GM19328 (cell line): ENCODE measurements at regions not wholly inside any gene's neighbourhood (a gene's known extent, or its start where the extent isn't known, plus 50 kb on each side); places are given as distances from the start of the nearest gene placed in this dataset.
"Not testable (repeated sequence)": the region's sequence is repeated elsewhere in the genome, so short reads cannot be mapped to it uniquely, and the experiment has no call there.

ENCODE experiments used
- ATAC-seq: cut with Tn5 transposase; IDR thresholded peaks from one replicate; pipeline ENCODE4 v1.9.1; 2021; ENCODE audit warnings: mild to moderate bottlenecking, moderate library complexity; ENCODE audit not compliant: unreplicated experiment

DNA sequence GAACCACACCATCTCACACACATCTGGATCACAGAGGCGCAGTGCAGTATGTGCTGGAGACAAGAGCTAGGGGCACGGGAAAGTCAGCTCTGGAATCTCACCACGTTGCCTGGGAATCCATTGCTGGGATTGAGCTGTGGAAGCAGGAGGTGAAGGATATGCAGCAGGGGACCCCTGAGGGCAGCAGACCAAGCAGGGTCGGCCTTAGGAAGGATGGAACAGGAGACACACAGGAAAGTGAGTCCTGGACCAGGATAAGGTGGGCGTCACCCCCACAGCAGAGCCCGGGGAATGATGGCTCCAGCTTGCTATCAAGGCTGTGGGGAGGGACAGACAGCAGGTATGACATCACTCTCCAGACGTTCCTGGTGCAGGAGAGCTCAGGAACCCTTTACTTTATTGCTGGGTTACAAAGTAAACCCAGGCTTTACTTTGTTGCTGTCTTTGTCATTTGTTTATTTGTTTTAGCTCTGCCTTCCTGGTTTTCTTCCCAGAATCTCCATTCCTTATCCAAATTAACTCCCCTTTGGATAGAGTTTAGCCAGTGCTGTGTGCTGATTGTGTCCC is 329.8 kb upstream of the MYT1L start:
- no peak for ATAC-seq

DNA sequence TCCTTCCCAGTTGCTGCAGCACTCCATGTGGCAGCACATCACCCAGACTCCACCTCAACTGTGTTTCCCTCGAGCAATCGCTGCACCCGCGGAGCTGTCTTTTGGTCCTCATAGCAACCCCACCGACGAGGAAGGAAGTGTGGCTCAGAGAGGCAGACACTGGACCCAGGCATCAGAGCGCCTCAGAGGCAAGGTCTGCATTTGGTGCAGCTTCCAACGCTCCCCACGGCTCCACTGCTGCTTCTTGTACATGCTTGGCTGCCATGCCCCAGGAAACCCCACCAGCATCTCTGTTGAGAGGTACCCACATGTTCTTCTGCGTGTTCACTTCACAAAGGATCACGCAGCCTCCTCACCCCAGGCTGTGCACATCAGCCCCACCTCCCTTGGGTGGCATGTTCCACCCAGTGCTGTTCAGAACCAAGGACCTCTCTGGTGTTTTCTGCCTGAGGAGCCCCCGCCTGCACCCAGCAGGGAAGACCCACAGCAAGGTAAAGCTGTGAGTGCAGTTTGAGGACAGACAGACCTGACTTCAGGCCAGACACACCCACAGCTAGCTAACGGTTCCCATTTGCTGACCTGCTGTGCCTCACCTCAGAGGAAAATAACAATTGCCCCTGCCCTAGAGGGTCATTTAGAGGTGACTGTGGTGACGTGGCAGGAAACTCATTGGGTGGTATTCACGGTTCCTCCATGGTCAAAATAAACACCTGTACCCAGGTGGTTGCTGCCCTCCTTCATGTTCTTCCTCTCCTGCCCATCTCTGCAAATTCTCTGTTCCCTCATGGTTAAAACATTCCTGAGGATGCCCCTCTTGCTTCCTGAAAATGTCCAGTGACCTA is 326.3 kb upstream of the MYT1L start:
- ATAC-seq = no peak

GRCh38 chr2:2656115-2657011 is 325.3 kb upstream of the MYT1L start:
- ATAC-seq = no peak

DNA sequence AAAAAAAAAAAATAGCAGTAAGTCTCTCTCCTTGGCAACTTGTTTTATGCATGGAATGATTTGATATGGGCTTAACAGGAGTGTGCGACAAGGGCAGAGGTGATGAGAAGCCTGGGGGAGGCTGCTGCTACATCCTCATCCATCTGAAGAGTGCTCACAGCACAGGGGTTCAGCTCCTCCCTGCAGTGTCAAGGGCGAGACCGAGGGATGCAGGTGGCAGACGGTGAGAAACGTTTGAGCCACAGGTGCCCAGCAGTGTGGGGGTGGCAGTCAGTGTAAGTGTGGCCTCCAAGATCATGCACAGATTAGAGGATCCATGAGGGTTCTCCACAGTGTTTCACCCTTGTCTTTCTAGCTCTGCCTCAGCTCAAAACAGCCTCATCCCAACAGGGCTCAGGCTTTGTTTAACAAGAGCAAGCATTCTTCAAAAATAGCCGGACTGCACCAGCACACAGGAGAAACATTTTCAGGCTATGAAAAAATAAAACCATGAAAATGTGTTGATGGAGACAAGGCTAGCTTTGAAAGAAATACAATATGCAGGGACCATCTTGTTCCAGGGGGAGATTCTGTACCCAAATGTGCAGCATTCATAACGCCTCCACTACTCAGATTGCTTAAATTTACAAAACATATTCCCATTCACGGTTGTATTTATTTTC is 324.5 kb upstream of the MYT1L start:
- no peak for ATAC-seq

GRCh38 chr2:2653231-2653630 is 322.2 kb upstream of the MYT1L start:
- no peak for ATAC-seq

- no peak for ATAC-seq
Measured at GRCh38 chr2:2650608-2651375, 319.7 kb upstream of the MYT1L start.

DNA sequence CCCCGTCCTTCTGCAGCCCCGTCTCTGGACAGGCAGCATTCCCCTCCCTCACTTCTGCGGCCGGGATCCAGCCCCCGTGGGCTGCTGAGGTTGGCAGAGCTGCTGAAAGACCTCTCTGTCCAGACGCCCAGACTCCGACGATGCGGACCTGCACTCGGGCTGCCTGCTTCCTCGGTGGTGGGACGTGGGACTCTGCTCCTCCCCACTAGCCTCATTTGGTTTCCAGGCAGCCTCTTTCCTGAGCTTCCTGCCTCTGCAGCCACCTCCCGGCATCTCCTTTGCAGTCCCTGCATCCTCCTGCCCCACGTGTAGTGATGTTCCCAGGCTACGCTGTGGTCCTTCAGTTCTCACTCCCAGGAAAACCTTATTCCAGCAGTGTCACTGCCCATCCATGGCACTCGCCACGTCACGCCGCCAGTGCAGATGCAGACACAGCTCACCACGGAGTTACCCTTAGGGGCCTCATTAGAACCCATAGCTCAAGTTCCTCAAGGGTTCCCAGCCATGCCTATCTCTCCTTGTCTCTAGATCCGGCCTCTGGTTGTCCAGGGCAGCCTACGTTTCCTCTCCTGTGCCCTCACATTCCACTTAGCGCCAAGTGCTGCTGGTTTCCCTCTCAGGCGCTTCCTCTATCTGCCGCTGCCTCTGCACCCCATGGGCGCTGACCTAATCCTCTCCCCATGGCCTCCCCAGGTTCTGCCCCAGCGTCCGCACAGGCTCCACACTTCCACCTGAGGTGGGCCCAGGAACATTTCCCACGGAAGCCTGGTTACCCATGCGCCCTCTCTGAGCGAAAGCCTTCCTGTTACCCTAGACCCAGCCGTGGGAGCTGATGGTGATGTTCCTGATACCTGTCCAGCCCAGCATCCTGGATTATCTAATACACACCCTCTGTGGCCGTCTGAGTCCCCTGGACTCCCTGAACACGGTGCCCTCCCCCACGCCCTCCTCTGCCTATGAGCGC is 318.3 kb upstream of the MYT1L start:
- no peak for ATAC-seq

DNA sequence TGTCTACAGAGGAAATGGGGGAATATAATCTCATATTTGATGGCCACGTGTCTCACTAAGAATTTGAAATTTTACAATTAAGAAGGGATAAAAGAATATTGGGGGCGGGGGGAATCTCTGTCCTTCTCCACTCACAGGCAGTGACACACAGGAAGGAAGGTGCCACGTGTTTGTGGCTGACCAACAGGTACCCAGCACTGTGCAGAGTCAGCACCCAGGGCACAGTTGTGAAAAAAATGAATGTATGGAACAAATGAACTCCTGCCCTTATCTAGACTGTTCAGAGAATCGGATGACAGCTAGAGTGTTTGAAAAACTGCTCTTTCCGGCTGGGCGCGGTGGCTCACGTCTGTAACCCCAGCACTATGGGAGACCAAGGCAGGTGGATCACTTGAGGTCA is 317.0 kb upstream of the MYT1L start:
- ATAC-seq = no peak

DNA sequence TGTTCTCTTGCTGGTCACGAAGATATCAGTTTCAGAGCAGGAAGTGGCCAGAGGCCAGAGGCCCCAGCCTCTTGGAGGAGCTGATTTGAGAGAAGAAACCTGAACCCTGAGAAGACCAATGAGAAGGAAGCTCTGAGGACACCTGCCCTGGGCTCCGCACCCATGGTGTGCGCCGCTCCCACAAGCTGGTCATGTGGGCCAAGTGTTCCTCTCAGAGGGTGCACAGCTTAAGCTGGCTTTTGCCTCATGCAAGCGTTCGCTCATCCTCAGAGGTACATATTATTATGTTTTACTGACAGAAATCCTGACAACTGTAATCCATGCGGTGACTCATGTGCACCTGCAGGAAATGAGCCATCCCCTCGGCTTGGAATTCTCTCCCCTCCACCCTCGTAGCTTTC is 316.1 kb upstream of the MYT1L start:
- ATAC-seq = no peak

DNA sequence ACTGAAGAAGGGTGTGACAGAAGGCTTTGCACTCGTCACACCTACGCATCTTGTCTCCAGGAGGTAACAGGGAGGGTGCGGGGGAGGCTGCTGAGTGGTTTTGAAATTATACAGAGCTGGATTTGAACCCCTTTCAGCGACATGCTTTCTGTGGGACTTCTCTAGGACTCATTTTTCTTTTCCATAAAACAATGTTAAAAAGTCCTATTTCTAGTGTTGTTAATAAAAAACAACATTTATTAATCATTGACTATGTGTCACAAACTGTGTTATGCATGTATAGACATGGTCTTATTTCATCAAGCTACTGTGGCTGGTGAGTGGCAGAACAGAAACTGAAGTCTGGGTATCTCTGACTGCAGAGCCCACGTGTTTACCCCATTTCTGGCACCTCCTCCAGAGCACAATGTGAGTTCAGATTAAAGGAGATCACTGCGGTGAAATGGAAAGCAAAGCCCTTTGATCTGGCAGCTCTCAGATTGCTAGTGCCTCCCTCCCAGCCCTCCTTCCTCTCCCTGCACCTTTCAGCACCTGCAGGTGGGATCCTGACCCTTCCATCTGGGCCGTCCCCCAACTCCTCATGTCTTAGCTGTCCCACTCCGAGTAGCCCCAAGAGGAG is 315.5 kb upstream of the MYT1L start:
- no peak for ATAC-seq

DNA sequence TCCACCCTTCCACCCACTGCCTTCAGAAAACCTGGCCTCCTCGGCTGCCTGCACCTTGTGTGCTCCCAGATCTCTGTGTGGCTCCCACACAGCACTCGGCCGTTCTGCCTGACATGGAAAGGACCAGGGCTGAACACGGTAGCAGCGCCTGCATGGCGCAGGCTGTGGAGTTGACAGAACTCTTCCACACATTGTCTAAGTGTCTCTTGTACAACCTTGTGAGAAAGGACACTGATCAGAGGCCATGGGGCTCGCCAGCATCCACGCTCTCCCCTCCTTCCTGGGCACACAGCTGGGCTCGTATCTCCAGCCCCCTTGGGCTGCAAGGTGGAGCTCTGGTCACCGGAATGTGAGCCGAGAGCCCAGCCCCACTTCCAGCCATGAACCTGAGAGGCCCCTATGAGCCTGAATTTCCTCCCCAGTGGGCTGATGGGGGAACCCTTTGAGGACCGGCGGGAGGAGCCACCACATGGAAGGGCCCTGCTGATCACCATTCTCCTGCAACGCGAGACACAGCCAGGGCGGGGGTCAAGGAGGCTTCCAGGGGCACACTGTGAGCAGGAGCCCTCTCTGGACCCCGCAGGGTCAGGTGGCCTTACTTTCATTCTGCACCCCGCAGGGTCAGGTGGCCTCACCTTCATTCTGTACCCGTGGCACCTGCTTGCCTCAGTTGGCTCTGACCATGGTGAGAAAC is 314.2 kb upstream of the MYT1L start:
- no peak for ATAC-seq

- not testable (repeated sequence) for ATAC-seq
Measured at GRCh38 chr2:2644751-2645150, 313.7 kb upstream of the MYT1L start.

GRCh38 chr2:2644040-2644439 is 313.0 kb upstream of the MYT1L start:
- ATAC-seq = no peak

DNA sequence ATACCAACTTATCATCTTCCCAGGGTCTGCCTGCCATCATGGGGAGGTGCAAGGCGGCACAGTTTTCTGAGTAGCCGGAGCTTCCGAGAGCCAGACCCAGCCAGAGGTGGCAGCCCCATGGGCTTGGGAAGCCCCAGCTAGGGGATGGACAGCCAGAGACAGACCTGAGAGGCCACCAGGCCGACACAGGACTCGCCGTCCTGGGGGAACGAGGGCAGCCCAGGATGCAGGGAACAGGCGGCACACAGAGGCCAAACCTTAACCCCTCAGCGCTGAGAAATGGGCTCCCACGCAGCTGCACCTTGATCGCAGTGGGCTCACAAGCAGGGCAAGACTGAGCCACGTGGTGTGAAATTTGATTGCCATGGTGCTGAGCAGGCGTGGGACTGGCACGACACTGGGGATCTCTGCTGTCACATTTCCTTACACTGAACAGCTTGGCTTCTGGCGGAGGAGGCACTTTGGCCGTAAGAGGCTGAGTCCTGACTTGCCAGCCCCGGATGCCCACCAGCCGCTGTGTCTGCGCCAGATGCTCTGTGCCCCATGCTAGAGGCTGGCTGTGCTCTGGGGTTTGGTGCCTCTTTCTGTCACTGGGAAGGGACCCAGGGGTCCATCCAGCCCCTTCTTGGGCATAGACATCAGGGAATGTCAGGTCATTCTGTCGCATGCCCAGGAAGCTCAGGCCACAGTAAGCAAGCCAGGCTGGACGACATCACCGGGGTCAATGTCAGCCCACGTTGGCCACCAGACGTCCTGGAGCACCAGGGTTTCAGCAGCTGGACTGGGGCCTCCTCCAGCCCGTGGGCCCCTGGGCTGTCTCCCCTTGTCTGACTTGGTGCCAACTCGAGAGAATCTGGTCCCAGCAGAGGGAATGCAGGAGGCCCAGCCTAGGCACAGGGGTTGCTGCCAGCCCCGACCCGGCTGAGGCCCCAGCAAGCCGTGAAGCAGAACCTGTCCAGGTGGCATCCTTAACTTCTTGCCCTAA is 312.1 kb upstream of the MYT1L start:
- ATAC-seq = no peak

DNA sequence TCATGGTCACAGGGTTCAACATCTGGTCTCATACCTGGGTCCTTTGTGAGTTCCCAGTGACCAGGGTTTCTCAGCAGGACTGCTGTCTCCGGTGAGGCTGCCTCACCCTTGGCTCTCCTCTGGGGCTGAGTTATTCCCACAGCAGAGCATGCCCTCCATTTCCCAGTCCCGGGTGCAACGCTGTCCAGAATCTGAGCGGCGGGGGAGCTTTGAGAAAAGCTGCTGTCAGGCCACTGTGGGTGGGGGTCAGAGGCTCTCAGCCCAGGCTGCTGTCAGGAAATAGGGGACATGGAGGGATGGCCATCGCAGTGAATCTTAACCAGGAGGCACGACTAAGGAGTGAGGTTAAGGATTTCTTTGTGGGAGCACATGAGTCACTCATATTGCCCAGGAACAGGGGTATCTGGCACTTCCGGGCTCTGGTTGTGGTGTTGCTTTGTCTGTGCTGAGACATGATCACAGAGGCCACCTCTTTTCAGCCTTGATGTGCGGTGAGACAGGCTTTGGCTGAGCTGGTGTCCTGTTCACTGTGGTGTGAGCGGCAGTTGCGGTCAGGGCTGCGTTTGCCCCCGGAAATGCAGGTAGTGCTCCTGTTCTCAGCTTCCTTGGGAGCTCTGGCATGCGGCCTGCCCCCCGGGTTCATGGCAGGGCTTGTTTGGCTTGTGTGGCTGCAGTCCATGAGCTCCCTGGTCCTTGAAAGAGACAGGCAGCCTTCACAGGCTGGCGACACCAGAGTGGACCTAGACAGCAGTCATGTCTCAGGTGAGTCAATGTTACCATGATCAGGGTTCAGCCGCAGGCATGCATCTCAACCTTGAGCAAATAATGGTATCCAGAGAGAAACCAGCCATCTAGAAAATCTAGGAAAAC is 310.7 kb upstream of the MYT1L start:
- ATAC-seq = no peak

- ATAC-seq = no peak
Measured at GRCh38 chr2:2640818-2641217, 309.7 kb upstream of the MYT1L start.
